Gastrocnemius medialis (tissue), 4 donors: ENCODE measurements at regions not wholly inside any gene's neighbourhood (a gene's known extent, or its start where the extent isn't known, plus 50 kb on each side); places are given as distances from the start of the nearest gene placed in this dataset.
"Not testable (repeated sequence)": the region's sequence is repeated elsewhere in the genome, so short reads cannot be mapped to it uniquely, and the experiment has no call there.

Source experiments
- ATAC-seq, 2 donors: fragments of 150-250 bp; one replicate each; pipeline ENCODE4 v1.9.1; 2016
- DNase-seq, 2 donors: peaks; one replicate each; pipeline ENCODE4 v3.0.0-alpha.2; 2019
- H3K27ac ChIP-seq, 4 donors: fragments of 200-600 bp; sonication (generic); 1 replicate in 1 of 4; 2 replicates in 3 of 4; pipeline ENCODE4 v1.5.1; 2016 to 2018; ENCODE audit warnings: mild to moderate bottlenecking in 2 of 4, moderate library complexity in 1 of 4
- H3K27me3 ChIP-seq, 3 donors: fragments of 200-600 bp; sonication (generic) in 2 of 3; 1 replicate in 1 of 3; 2 replicates in 2 of 3; pipeline versions ENCODE4 v1.5.1 to v1.6.0; 2016 to 2019; ENCODE audit warnings: mild to moderate bottlenecking in 1 of 3, moderate library complexity in 1 of 3
- H3K36me3 ChIP-seq, 2 donors: fragments of 200-600 bp; sonication (generic) in 1 of 2; one replicate each; pipeline ENCODE4 v1.5.1; 2017 to 2018
- H3K4me1 ChIP-seq, 2 donors: fragments of 200-600 bp; sonication (generic) in 1 of 2; one replicate each; pipeline ENCODE4 v1.5.1; 2016 to 2017; ENCODE audit warnings: mild to moderate bottlenecking in 2 of 2
- H3K4me3 ChIP-seq, 4 donors: fragments of 200-600 bp; sonication (generic) in 3 of 4; 1 replicate in 1 of 4; 2 replicates in 3 of 4; pipeline ENCODE4 v1.5.1; 2016 to 2019; ENCODE audit warnings: mild to moderate bottlenecking in 2 of 4
- H3K9me3 ChIP-seq, 3 donors: fragments of 200-600 bp; sonication (generic) in 2 of 3; 1 replicate in 1 of 3; 2 replicates in 2 of 3; pipeline ENCODE4 v1.5.1; 2016 to 2019
- POLR2A ChIP-seq, 2 donors: fragments of 450-650 bp; IDR thresholded peaks; one replicate each; pipeline ENCODE4 v1.6.1; 2017; ENCODE audit warnings: antibody characterized with exemption in 2 of 2, mild to moderate bottlenecking in 2 of 2, moderate library complexity in 2 of 2
- in situ Hi-C, 4 donors: fragments of 200-750 bp; cut with MboI; loops; one replicate each; pipeline versions ENCODE4 v1.15.0 to v1.8.0; 2017; ENCODE audit warnings: low sequenced_read_pairs in 4 of 4
- intact Hi-C: fragments of 100-400 bp; cut with DNase I; formaldehyde crosslinking; loops from one replicate; pipeline ENCODE4 v1.15.1; 2023; ENCODE audit warnings: low total_unique reads
- TF ChIP-seq, protein P1 (sequence below), 5 experiments: fragments of 450-650 bp in 3 of 5; fragments of 200-600 bp in 2 of 5; sonication (generic) in 2 of 5; IDR thresholded peaks in 4 of 5; conservative IDR thresholded peaks in 1 of 5; 1 replicate in 4 of 5; 2 replicates in 1 of 5; pipeline ENCODE4 v1.5.1; 2016 to 2019; ENCODE audit warnings: antibody characterized with exemption in 5 of 5, mild to moderate bottlenecking in 3 of 5, moderate library complexity in 3 of 5

DNA sequence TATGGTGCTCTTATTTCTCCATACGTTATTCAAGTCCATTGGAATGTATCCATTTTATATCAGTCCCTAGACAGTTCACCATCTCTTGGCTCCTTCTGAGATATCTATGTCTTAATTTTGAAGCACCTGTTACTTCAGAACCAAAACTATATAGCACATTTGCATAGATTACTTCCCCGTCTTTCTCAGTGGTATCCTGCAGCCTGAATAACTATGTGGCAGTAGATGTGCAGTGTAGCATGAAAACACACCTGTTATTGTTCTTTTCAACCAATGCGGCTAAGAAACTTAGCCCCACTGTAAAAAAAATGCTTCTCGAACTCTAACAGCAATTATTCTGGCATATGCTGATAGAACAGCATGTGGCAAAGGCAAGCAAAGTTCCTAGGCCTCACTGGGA, 1184.4 kb upstream of the ADGRB3 start:
- no peak overlapping the region for H3K4me3 ChIP-seq
- in situ Hi-C loops, result no loop called here
- H3K27me3 ChIP-seq, result no peaks in the 10 kb centered on the region
- DNase-seq, result no peak
- no peaks in the 10 kb centered on the region for H3K9me3 ChIP-seq
- H3K4me1 ChIP-seq, result no peaks in the 10 kb centered on the region
- intact Hi-C loops, result no loop called here
- no peak for TF ChIP-seq POLR2A (IDR thresholded peaks at IDR 0.05)
- TF ChIP-seq, protein P1, sequence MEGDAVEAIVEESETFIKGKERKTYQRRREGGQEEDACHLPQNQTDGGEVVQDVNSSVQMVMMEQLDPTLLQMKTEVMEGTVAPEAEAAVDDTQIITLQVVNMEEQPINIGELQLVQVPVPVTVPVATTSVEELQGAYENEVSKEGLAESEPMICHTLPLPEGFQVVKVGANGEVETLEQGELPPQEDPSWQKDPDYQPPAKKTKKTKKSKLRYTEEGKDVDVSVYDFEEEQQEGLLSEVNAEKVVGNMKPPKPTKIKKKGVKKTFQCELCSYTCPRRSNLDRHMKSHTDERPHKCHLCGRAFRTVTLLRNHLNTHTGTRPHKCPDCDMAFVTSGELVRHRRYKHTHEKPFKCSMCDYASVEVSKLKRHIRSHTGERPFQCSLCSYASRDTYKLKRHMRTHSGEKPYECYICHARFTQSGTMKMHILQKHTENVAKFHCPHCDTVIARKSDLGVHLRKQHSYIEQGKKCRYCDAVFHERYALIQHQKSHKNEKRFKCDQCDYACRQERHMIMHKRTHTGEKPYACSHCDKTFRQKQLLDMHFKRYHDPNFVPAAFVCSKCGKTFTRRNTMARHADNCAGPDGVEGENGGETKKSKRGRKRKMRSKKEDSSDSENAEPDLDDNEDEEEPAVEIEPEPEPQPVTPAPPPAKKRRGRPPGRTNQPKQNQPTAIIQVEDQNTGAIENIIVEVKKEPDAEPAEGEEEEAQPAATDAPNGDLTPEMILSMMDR (IDR thresholded peaks at IDR 0.05 in 4 of 5, conservative IDR thresholded peaks at IDR 0.05 in 1 of 5), result no peak
- no peaks in the 10 kb centered on the region for H3K36me3 ChIP-seq
- no peak for ATAC-seq
- no peak overlapping the region for H3K27ac ChIP-seq

DNA sequence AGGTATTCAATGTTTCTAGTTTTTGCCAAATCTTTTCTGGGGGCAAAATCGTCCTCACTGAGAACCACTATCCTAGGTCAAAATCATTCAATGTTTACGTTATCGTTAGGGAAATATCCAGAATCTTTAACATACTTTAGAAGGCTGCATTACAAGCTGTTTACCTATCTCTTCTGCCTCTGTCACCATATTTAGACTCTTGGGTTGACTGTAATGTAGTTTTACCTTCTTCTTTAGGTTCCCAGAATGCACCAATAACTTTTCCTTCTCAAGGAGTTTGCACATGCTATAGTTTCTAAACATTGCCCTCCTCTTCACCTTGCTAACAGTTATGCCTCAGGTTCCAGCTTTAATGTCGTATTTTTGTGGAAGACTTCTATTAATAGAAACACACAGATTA, 1185.5 kb upstream of the ADGRB3 start:
- no peak for DNase-seq
- no peak for ATAC-seq
- Histone ChIP-seq H3K4me3 (no peak overlapping the region), H3K9me3 (no peaks in the 10 kb centered on the region), H3K27ac (no peak overlapping the region), H3K4me1 (no peaks in the 10 kb centered on the region), H3K36me3 (no peaks in the 10 kb centered on the region), H3K27me3 (no peaks in the 10 kb centered on the region)
- intact Hi-C loops (no loop called here), in situ Hi-C loops (no loop called here)
- TF ChIP-seq, protein P1 (IDR thresholded peaks at IDR 0.05 in 4 of 5, conservative IDR thresholded peaks at IDR 0.05 in 1 of 5), result no peak
- no peak for TF ChIP-seq POLR2A (IDR thresholded peaks at IDR 0.05)

DNA sequence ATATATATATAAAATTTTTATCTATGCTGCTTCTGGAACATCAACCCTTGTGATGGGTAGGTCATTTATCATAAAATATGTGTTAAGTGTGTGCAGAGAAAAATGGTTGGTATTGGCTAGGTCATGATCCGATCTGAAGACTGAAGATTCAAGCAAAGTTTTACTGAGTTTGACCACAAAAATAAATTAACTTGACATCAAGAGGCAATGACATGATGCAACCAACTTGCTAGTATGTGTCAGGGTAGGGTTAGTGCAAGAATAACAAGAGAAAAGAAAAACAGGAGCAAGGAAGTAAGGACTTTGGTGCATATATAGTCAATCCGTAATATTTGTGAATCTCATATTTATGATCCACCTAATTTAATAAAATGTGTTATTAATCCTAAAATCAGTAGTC, 1202.0 kb upstream of the ADGRB3 start:
- DNase-seq (no peak), ATAC-seq (no peak)
- H3K4me3 ChIP-seq, result no peak overlapping the region
- no peaks in the 10 kb centered on the region for H3K36me3 ChIP-seq
- in situ Hi-C loops (no loop called here), intact Hi-C loops (no loop called here)
- no peaks in the 10 kb centered on the region for H3K27me3 ChIP-seq
- H3K4me1 ChIP-seq, result no peaks in the 10 kb centered on the region
- TF ChIP-seq, protein P1 (IDR thresholded peaks at IDR 0.05 in 4 of 5, conservative IDR thresholded peaks at IDR 0.05 in 1 of 5), result no peak
- no peak for TF ChIP-seq POLR2A (IDR thresholded peaks at IDR 0.05)
- H3K27ac ChIP-seq, result no peak overlapping the region
- no peaks in the 10 kb centered on the region for H3K9me3 ChIP-seq

DNA sequence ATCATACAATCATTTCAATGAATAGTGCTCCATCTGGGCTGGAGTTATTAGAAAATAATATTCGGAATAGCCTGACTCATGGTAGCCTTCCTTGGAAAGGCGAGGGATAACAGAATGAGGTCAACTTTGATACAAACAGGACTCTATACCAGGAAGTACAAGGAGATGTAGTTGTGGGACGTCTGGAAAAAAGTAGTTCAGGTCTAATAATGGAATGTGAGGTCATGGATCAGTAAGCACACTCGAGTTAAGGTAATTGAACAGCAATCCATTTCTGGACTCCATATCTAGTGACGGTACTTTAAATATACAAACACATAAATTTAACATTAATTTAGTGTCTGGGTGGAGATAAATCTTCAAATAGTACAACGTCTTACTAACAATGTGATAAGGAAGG, 1204.0 kb upstream of the ADGRB3 start:
- H3K4me1 ChIP-seq, result no peaks in the 10 kb centered on the region
- H3K4me3 ChIP-seq, result no peak overlapping the region
- no peak overlapping the region for H3K27ac ChIP-seq
- TF ChIP-seq, protein P1 (IDR thresholded peaks at IDR 0.05 in 4 of 5, conservative IDR thresholded peaks at IDR 0.05 in 1 of 5), result no peak
- no peak for TF ChIP-seq POLR2A (IDR thresholded peaks at IDR 0.05)
- no peaks in the 10 kb centered on the region for H3K36me3 ChIP-seq
- H3K27me3 ChIP-seq, result no peaks in the 10 kb centered on the region
- no peaks in the 10 kb centered on the region for H3K9me3 ChIP-seq
- ATAC-seq (no peak), DNase-seq (no peak)
- in situ Hi-C loops (no loop called here), intact Hi-C loops (no loop called here)

DNA sequence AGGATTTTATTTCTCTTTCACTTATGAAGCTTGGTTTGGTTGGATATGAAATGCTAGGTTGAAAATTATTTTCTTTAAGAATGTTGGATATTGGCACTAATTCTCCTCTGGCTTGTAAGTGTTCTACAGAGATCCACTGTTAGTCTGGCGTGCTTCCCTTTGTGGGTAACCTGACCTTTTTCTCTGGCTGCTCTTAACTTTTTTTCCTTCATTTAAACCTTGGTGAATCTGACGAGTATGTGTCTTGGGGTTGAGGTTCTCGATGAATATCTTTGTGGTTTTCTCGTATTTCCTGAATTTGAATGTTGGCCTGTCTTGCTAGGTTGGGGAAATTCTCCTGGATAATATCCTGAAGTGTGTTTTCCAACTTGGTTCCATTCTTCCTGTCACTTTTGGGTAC, 1208.4 kb upstream of the ADGRB3 start:
- intact Hi-C loops, result not testable (repeated sequence)

More for the DNA sequence above, 1208.4 kb upstream of the ADGRB3 start:
- H3K9me3 ChIP-seq, in situ Hi-C loops, DNase-seq, ATAC-seq, H3K4me3 ChIP-seq, H3K27me3 ChIP-seq, H3K36me3 ChIP-seq, H3K4me1 ChIP-seq, H3K27ac ChIP-seq: not testable (repeated sequence)
